OCI-LY7 (cell line): ENCODE measurements at regions not wholly inside any gene's neighbourhood (a gene's known extent, or its start where the extent isn't known, plus 50 kb on each side); places are given as distances from the start of the nearest gene placed in this dataset.
"Not testable (repeated sequence)": the region's sequence is repeated elsewhere in the genome, so short reads cannot be mapped to it uniquely, and the experiment has no call there.

ENCODE experiments used
- BruUV-seq: library from RNA; stranded (reverse); fragments of 400-500 nt; replicated peaks from 2 replicates; lab custom pipeline; 2021; lab: Mats Ljungman, UMichigan
- CTCF ChIA-PET: fragments of 300-600 bp; sonication (Branson Sonifier 250); formaldehyde crosslinking; loops from one replicate; lab custom pipeline; 2022; ENCODE audit warnings: antibody characterized with exemption; ENCODE audit not compliant: unreplicated experiment; lab: Charles Lee
- POLR2A ChIA-PET: fragments of 300-600 bp; sonication (Branson Sonifier 250); formaldehyde crosslinking; loops from one replicate; lab custom pipeline; 2022; ENCODE audit warnings: antibody characterized with exemption; lab: Charles Lee
- DNase-seq: peaks from one replicate; pipeline ENCODE4 v3.0.0-alpha.2; 2015; ENCODE audit warnings: low spot score
- H2AFZ ChIP-seq: fragments of 200-600 bp; sonication (generic), shearing (Covaris generic); 2 replicates; pipeline ENCODE4 v1.6.1; 2014; ENCODE audit warnings: mild to moderate bottlenecking, antibody characterized with exemption, low read length, moderate library complexity
- H3K27ac ChIP-seq: fragments of 200-600 bp; sonication (generic); 2 replicates; pipeline ENCODE4 v1.5.1; 2014; ENCODE audit warnings: mixed run types, low read depth, mild to moderate bottlenecking, moderate library complexity, low read length, inconsistent platforms; ENCODE audit not compliant: poor library complexity, severe bottlenecking
- H3K36me3 ChIP-seq: fragments of 200-600 bp; sonication (generic); 2 replicates; pipeline ENCODE4 v1.6.1; 2014; ENCODE audit warnings: mild to moderate bottlenecking, antibody characterized with exemption, low read length, moderate library complexity, mixed read lengths; ENCODE audit not compliant: insufficient read depth
- H3K4me1 ChIP-seq: fragments of 200-600 bp; sonication (generic); 2 replicates; pipeline ENCODE4 v1.5.1; 2014; ENCODE audit warnings: mild to moderate bottlenecking, low read length; ENCODE audit not compliant: insufficient read depth, poor library complexity, severe bottlenecking
- H3K4me2 ChIP-seq: fragments of 200-600 bp; sonication (generic); 2 replicates; pipeline ENCODE4 v1.6.1; 2014; ENCODE audit warnings: mild to moderate bottlenecking, low read length
- H3K4me3 ChIP-seq: fragments of 200-600 bp; sonication (generic); 2 replicates; pipeline ENCODE4 v1.5.1; 2014; ENCODE audit warnings: mild to moderate bottlenecking, low read depth, low read length; ENCODE audit not compliant: poor library complexity, severe bottlenecking
- H3K79me2 ChIP-seq: fragments of 200-600 bp; sonication (generic); 2 replicates; pipeline ENCODE4 v1.6.1; 2016; ENCODE audit warnings: low read depth, mild to moderate bottlenecking, low read length, moderate library complexity, mixed read lengths; ENCODE audit not compliant: insufficient read depth
- H3K9me2 ChIP-seq: fragments of 200-600 bp; sonication (generic); 2 replicates; pipeline ENCODE4 v1.6.1; 2016; ENCODE audit warnings: mild to moderate bottlenecking, low read length, mixed read lengths; ENCODE audit not compliant: insufficient read depth
- H3K9me3 ChIP-seq: fragments of 200-600 bp; sonication (generic); 2 replicates; pipeline ENCODE4 v1.6.1; 2014; ENCODE audit warnings: mild to moderate bottlenecking, mixed run types, low read length, mixed read lengths
- H4K20me1 ChIP-seq: fragments of 200-600 bp; sonication (generic); 2 replicates; pipeline ENCODE4 v1.6.1; 2014; ENCODE audit warnings: mild to moderate bottlenecking, antibody characterized with exemption, low read length, moderate library complexity, mixed read lengths; ENCODE audit not compliant: insufficient read depth
- EZH2phosphoT487 ChIP-seq: fragments of 200-600 bp; sonication (generic); IDR thresholded peaks from 2 replicates; pipeline ENCODE4 v1.6.1; 2018; ENCODE audit warnings: low read depth, borderline replicate concordance, mild to moderate bottlenecking, mixed run types, antibody characterized with exemption, low read length, moderate library complexity, mixed read lengths
- intact Hi-C: fragments of 100-400 bp; cut with micrococcal nuclease; formaldehyde crosslinking; loops from one replicate; pipeline ENCODE4 v1.10.0; 2022; ENCODE audit not compliant: unreplicated experiment
- TF ChIP-seq, protein P1 (sequence below): fragments of 200-600 bp; sonication (generic); conservative IDR thresholded peaks from 2 replicates; pipeline ENCODE4 v1.5.1; 2014; ENCODE audit warnings: mild to moderate bottlenecking, antibody characterized with exemption, low read length, moderate library complexity, mixed read lengths

DNA sequence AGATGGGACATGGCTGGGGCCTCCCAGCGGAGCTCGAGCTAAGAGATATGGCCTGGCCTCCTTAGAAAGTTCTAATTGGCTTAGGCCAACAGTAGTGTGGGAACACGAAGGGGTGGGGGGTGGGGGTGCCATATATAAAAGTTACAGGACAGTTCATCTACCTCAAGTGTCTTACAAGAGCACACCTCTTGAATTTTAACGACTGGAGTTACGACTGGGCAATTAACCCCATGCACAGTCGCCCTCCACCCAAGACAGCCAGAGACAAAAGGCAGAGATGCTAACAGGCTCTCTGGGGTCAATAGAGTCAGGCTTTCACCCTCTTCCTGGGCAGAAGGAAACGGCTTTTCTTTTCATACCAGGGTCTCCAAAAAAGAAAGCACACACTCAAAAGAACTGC, 302.2 kb downstream of the BCOR start:
- Histone ChIP-seq H4K20me1 (no peaks in the 10 kb centered on the region), H3K4me3 (no peak overlapping the region), H3K4me2 (no peak overlapping the region), H3K79me2 (no peaks in the 10 kb centered on the region), H3K27ac (no peak overlapping the region), H3K36me3 (no peaks in the 10 kb centered on the region), H3K4me1 (no peaks in the 10 kb centered on the region), H2AFZ (no peak overlapping the region), H3K9me3 (no peaks in the 10 kb centered on the region), H3K9me2 (no peaks in the 10 kb centered on the region)
- no peak for DNase-seq
- POLR2A ChIA-PET = interaction anchor here (1.0 kb wide), 1 partner anchor 14 kb away, joined by 3 read pairs; no protein-coding TSS in a partner anchor
- no peak for TF ChIP-seq EZH2phosphoT487
- TF ChIP-seq, protein P1, sequence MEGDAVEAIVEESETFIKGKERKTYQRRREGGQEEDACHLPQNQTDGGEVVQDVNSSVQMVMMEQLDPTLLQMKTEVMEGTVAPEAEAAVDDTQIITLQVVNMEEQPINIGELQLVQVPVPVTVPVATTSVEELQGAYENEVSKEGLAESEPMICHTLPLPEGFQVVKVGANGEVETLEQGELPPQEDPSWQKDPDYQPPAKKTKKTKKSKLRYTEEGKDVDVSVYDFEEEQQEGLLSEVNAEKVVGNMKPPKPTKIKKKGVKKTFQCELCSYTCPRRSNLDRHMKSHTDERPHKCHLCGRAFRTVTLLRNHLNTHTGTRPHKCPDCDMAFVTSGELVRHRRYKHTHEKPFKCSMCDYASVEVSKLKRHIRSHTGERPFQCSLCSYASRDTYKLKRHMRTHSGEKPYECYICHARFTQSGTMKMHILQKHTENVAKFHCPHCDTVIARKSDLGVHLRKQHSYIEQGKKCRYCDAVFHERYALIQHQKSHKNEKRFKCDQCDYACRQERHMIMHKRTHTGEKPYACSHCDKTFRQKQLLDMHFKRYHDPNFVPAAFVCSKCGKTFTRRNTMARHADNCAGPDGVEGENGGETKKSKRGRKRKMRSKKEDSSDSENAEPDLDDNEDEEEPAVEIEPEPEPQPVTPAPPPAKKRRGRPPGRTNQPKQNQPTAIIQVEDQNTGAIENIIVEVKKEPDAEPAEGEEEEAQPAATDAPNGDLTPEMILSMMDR = no peak
- CTCF ChIA-PET = no interaction called here
- BruUV-seq = no TSS peak
- intact Hi-C loops = no loop called here

DNA sequence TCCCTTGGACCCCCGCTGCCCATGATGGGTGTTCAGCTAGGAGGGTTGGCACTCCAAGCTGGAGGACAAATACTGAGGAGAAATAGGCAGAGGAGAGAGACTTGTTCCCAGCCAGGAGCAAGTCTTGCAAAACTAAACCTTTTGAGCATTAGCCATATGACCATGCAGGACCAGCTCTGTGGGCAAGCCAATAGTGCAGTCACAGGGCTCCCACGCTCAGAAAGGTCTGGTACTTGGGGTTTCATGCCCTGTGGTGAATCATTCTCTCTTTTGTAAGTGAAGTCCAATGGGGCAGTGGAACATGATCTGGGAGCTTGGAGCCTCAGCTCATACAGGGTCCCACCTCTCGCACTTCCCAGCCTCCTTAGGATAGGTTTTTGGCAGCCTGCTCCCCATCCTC, 300.9 kb downstream of the BCOR start:
- BruUV-seq = no TSS peak
- intact Hi-C loops = no loop called here
- Histone ChIP-seq H3K9me3 (no peaks in the 10 kb centered on the region), H3K9me2 (no peaks in the 10 kb centered on the region), H3K4me2 (no peak overlapping the region), H4K20me1 (no peaks in the 10 kb centered on the region), H3K4me3 (no peak overlapping the region), H3K4me1 (no peaks in the 10 kb centered on the region), H2AFZ (no peak overlapping the region), H3K27ac (no peak overlapping the region), H3K79me2 (no peaks in the 10 kb centered on the region), H3K36me3 (no peaks in the 10 kb centered on the region)
- ChIA-PET CTCF (no interaction called here), POLR2A (no interaction called here)
- TF ChIP-seq EZH2phosphoT487 = no peak
- TF ChIP-seq, protein P1 = no peak
- no peak for DNase-seq

DNA sequence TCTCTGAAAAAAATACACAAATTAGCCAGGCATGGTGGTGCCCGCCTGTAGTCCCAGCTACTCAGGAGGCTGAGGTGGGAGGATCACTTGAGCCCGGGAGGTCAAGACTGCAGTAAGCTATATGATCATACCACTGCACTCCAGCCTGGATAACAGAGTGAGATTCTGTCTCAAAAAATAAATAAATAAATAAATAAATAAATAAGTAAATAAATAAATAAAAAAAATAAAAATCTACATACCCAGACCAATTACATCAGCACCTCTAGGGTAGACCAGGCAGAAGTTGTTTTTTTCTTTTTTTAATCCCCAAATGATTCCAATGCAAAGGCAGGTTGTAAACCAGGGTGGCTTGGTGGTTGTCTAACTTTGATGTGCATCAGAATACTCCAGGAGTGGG, 299.3 kb downstream of the BCOR start:
- H3K9me3 ChIP-seq, H3K4me2 ChIP-seq, H3K9me2 ChIP-seq, DNase-seq, H2AFZ ChIP-seq, intact Hi-C loops, CTCF ChIA-PET, BruUV-seq, H3K36me3 ChIP-seq, POLR2A ChIA-PET, H3K27ac ChIP-seq, H3K4me3 ChIP-seq, H3K4me1 ChIP-seq, H4K20me1 ChIP-seq, H3K79me2 ChIP-seq: not testable (repeated sequence)
